GM18507 (cell line): ENCODE measurements at regions not wholly inside any gene's neighbourhood (a gene's known extent, or its start where the extent isn't known, plus 50 kb on each side); places are given as distances from the start of the nearest gene placed in this dataset.
A peak's percentile ranks its signal among the peaks of the same experiment; 100 is the strongest.
"Not testable (repeated sequence)": the region's sequence is repeated elsewhere in the genome, so short reads cannot be mapped to it uniquely, and the experiment has no call there.

Source experiments
- DNase-seq: peaks from one replicate; pipeline ENCODE4 v3.0.0; 2011; ENCODE audit warnings: low read depth; ENCODE audit not compliant: insufficient read length; ENCODE audit errors: extremely low spot score
- FAIRE-seq: peaks from 2 replicates; lab custom pipeline; 2011; peaks lifted over from hg19 to GRCh38; lab: Jason Lieb, UNC

GRCh38 chr4:53833302-53834003 is 231.0 kb downstream of the CHIC2 start:
- not testable (repeated sequence) for FAIRE-seq, DNase-seq

GRCh38 chr4:53832549-53832948 is 231.9 kb downstream of the CHIC2 start:
- DNase-seq (no peak), FAIRE-seq (no peak)

GRCh38 chr4:53830511-53830910 is 233.9 kb downstream of the CHIC2 start:
- no peak for DNase-seq
- no peak for FAIRE-seq

- DNase-seq (no peak), FAIRE-seq (no peak)
Measured at GRCh38 chr4:53821179-53821851, 230.0 kb upstream of the LNX1 start.

GRCh38 chr4:53818104-53818503 is 226.8 kb upstream of the LNX1 start:
- FAIRE-seq = no peak
- no peak for DNase-seq

GRCh38 chr4:53816561-53816960 is 225.3 kb upstream of the LNX1 start:
- DNase-seq = no peak
- no peak for FAIRE-seq

- FAIRE-seq = no peak
- DNase-seq = no peak
Measured at GRCh38 chr4:53815281-53815680, 224.0 kb upstream of the LNX1 start.

GRCh38 chr4:53813998-53814397 is 222.7 kb upstream of the LNX1 start:
- DNase-seq (no peak), FAIRE-seq (no peak)

GRCh38 chr4:53810643-53811042 is 219.4 kb upstream of the LNX1 start:
- FAIRE-seq (no peak), DNase-seq (no peak)

GRCh38 chr4:53809816-53810215 is 218.5 kb upstream of the LNX1 start:
- no peak for DNase-seq
- no peak for FAIRE-seq

GRCh38 chr4:53805291-53805690 is 214.0 kb upstream of the LNX1 start:
- FAIRE-seq (no peak), DNase-seq (no peak)

GRCh38 chr4:53804719-53805118 is 213.4 kb upstream of the LNX1 start:
- FAIRE-seq (peak; percentile 53), DNase-seq (peak; percentile 17)

GRCh38 chr4:53802500-53802899 is 211.2 kb upstream of the LNX1 start:
- DNase-seq (no peak), FAIRE-seq (no peak)

- FAIRE-seq (no peak), DNase-seq (no peak)
Measured at GRCh38 chr4:53801373-53801772, 210.1 kb upstream of the LNX1 start.

- FAIRE-seq (no peak), DNase-seq (no peak)
Measured at GRCh38 chr4:53800741-53801140, 209.5 kb upstream of the LNX1 start.

GRCh38 chr4:53793096-53793495 is 201.8 kb upstream of the LNX1 start:
- FAIRE-seq = no peak
- DNase-seq = no peak

- FAIRE-seq (no peak), DNase-seq (no peak)
Measured at GRCh38 chr4:53790286-53790685, 199.0 kb upstream of the LNX1 start.

- FAIRE-seq = no peak
- DNase-seq = no peak
Measured at GRCh38 chr4:53788621-53789020, 197.3 kb upstream of the LNX1 start.

GRCh38 chr4:53788011-53788410 is 196.7 kb upstream of the LNX1 start:
- DNase-seq (no peak), FAIRE-seq (no peak)

GRCh38 chr4:53786632-53787031 is 195.3 kb upstream of the LNX1 start:
- FAIRE-seq (no peak), DNase-seq (no peak)

GRCh38 chr4:53785996-53786395 is 194.7 kb upstream of the LNX1 start:
- no peak for DNase-seq
- FAIRE-seq = no peak
